ENCODE measurements at regions not wholly inside any gene's neighbourhood (a gene's known extent, or its start where the extent isn't known, plus 50 kb on each side); places are given as distances from the start of the nearest gene placed in this dataset.

GRCh38 chr7:34313289-34313688, 344.7 kb upstream of the NPSR1 start:
- intact Hi-C loops (cut with micrococcal nuclease; ENCODE audit: unreplicated experiment), result no loop called here

GRCh38 chr7:34315032-34315431, 343.0 kb upstream of the NPSR1 start:
- H3K4me2 ChIP-seq, result no peak overlapping the region
- H3K36me3 ChIP-seq (ENCODE audit: low read depth), result no peaks in the 10 kb centered on the region
- ChIA-PET CTCF (no interaction called here), POLR2A (ENCODE audit: unreplicated experiment) (no interaction called here)
- peaks cover 3% of the 10 kb centered on the region; the same call in 1 of the 2 replicates for H3K9me3 ChIP-seq (ENCODE audit: insufficient read depth, low read depth)
- H3K4me1 ChIP-seq (replicated peaks; ENCODE audit: insufficient read depth), result no peaks in the 10 kb centered on the region
- no peaks in the 10 kb centered on the region for H3F3A ChIP-seq (ENCODE audit: insufficient read depth, low read depth)
- BruUV-seq (replicated peaks), result no TSS peak
- H3K9me2 ChIP-seq (ENCODE audit: insufficient read depth), result no peaks in the 10 kb centered on the region
- H3K79me2 ChIP-seq (ENCODE audit: low read depth), result no peaks in the 10 kb centered on the region
- intact Hi-C loops (cut with micrococcal nuclease; ENCODE audit: unreplicated experiment), result no loop called here
- no peak overlapping the region for H3K27ac ChIP-seq
- H3K4me3 ChIP-seq, result no peak overlapping the region
- DNase-seq, result no peak
- no peaks in the 10 kb centered on the region for H4K20me1 ChIP-seq (ENCODE audit: insufficient read depth)
- H3K27me3 ChIP-seq (ENCODE audit: insufficient read depth, low read depth), result no peaks in the 10 kb centered on the region
- TF ChIP-seq EZH2 (IDR thresholded peaks at IDR 0.05; ENCODE audit: low read depth) (no peak), CTCF (conservative IDR thresholded peaks at IDR 0.05) (no peak)
- no peak overlapping the region for H2AFZ ChIP-seq

More at GRCh38 chr7:34313289-34313688, 344.7 kb upstream of the NPSR1 start:
- no peaks in the 10 kb centered on the region for H3K4me1 ChIP-seq (replicated peaks; ENCODE audit: insufficient read depth)
- no peak for TF ChIP-seq EZH2 (IDR thresholded peaks at IDR 0.05; ENCODE audit: low read depth)
- TF ChIP-seq CTCF (conservative IDR thresholded peaks at IDR 0.05), result no peak
- no peak for DNase-seq
- BruUV-seq (replicated peaks), result no TSS peak
- CTCF ChIA-PET, result no interaction called here
- no peaks in the 10 kb centered on the region for H3K36me3 ChIP-seq (ENCODE audit: low read depth)
- no peaks in the 10 kb centered on the region for H3F3A ChIP-seq (ENCODE audit: insufficient read depth, low read depth)
- no peak overlapping the region for H3K27ac ChIP-seq
- H4K20me1 ChIP-seq (ENCODE audit: insufficient read depth), result no peaks in the 10 kb centered on the region
- H3K79me2 ChIP-seq (ENCODE audit: low read depth), result no peaks in the 10 kb centered on the region
- H3K9me2 ChIP-seq (ENCODE audit: insufficient read depth), result no peaks in the 10 kb centered on the region
- peaks cover 3% of the 10 kb centered on the region; the same call in 1 of the 2 replicates for H3K9me3 ChIP-seq (ENCODE audit: insufficient read depth, low read depth)
- no peak overlapping the region for H3K4me3 ChIP-seq
- H2AFZ ChIP-seq, result no peak overlapping the region
- no peak overlapping the region for H3K4me2 ChIP-seq
- no peaks in the 10 kb centered on the region for H3K27me3 ChIP-seq (ENCODE audit: insufficient read depth, low read depth)
- POLR2A ChIA-PET (ENCODE audit: unreplicated experiment), result no interaction called here

- Histone ChIP-seq H2AFZ (no peak overlapping the region), H3K4me3 (no peak overlapping the region), H3K79me2 (ENCODE audit: low read depth) (no peaks in the 10 kb centered on the region), H3K4me2 (no peak overlapping the region), H3K9me3 (ENCODE audit: insufficient read depth, low read depth) (peaks cover 3% of the 10 kb centered on the region; the same call in 1 of the 2 replicates), H4K20me1 (ENCODE audit: insufficient read depth) (no peaks in the 10 kb centered on the region), H3K27me3 (ENCODE audit: insufficient read depth, low read depth) (no peaks in the 10 kb centered on the region), H3K36me3 (ENCODE audit: low read depth) (no peaks in the 10 kb centered on the region), H3F3A (ENCODE audit: insufficient read depth, low read depth) (no peaks in the 10 kb centered on the region), H3K9me2 (ENCODE audit: insufficient read depth) (no peaks in the 10 kb centered on the region), H3K4me1 (replicated peaks; ENCODE audit: insufficient read depth) (peaks cover 19% of the 10 kb centered on the region), H3K27ac (no peak overlapping the region)
- BruUV-seq (replicated peaks), result no TSS peak
- DNase-seq, result no peak
- no peak for TF ChIP-seq CTCF (conservative IDR thresholded peaks at IDR 0.05)
- no peak for TF ChIP-seq EZH2 (IDR thresholded peaks at IDR 0.05; ENCODE audit: low read depth)
- ChIA-PET CTCF (no interaction called here), POLR2A (ENCODE audit: unreplicated experiment) (no interaction called here)
- intact Hi-C loops (cut with micrococcal nuclease; ENCODE audit: unreplicated experiment), result no loop called here
Observed at GRCh38 chr7:34317039-34317438, 341.0 kb upstream of the NPSR1 start.

Measured in PC-9 (cell line).